Skeletal muscle satellite cell (primary cell): ENCODE measurements at regions not wholly inside any gene's neighbourhood (a gene's known extent, or its start where the extent isn't known, plus 50 kb on each side); places are given as distances from the start of the nearest gene placed in this dataset.
A peak's percentile ranks its signal among the peaks of the same experiment; 100 is the strongest.
"Not testable (repeated sequence)": the region's sequence is repeated elsewhere in the genome, so short reads cannot be mapped to it uniquely, and the experiment has no call there.

Experiments
- H3K27me3 ChIP-seq: 2 replicates; pipeline ENCODE4 v1.7.0; 2013; ENCODE audit warnings: low read length; ENCODE audit not compliant: control insufficient read depth, insufficient read depth
- H3K36me3 ChIP-seq: 2 replicates; pipeline ENCODE4 v1.7.0; 2013; ENCODE audit warnings: mild to moderate bottlenecking, control low read depth, low read length; ENCODE audit not compliant: insufficient read depth
- H3K4me1 ChIP-seq: 2 replicates; pipeline ENCODE4 v1.7.0; 2013; ENCODE audit warnings: low read length; ENCODE audit not compliant: control insufficient read depth, insufficient read depth
- H3K4me2 ChIP-seq: 2 replicates; pipeline ENCODE4 v1.7.0; 2013; ENCODE audit warnings: mild to moderate bottlenecking, low read length
- H3K4me3 ChIP-seq: 2 replicates; pipeline ENCODE4 v1.7.0; 2013; ENCODE audit warnings: low read length
- H3K9ac ChIP-seq: 2 replicates; pipeline ENCODE4 v1.7.0; 2013; ENCODE audit warnings: mild to moderate bottlenecking, low read depth, low read length, moderate library complexity
- H3K9me3 ChIP-seq: replicated peaks from 2 replicates; pipeline ENCODE4 v1.7.0; 2013; ENCODE audit warnings: mild to moderate bottlenecking, control low read depth, low read length

- H3K36me3 ChIP-seq, result no peaks in the 10 kb centered on the region
- H3K4me3 ChIP-seq, result no peak overlapping the region
- H3K4me1 ChIP-seq, result no peaks in the 10 kb centered on the region
- H3K9ac ChIP-seq, result no peak overlapping the region
- H3K4me2 ChIP-seq, result no peak overlapping the region
- no peaks in the 10 kb centered on the region for H3K27me3 ChIP-seq
- H3K9me3 ChIP-seq, result peaks cover 5% of the 10 kb centered on the region
Measured at GRCh38 chr6:1164600-1164999, 147.3 kb upstream of the FOXQ1 start.

GRCh38 chr6:1163501-1163900 is 148.4 kb upstream of the FOXQ1 start:
- H3K27me3 ChIP-seq, result no peaks in the 10 kb centered on the region
- no peaks in the 10 kb centered on the region for H3K4me1 ChIP-seq
- H3K4me2 ChIP-seq, result no peak overlapping the region
- H3K36me3 ChIP-seq, result no peaks in the 10 kb centered on the region
- peaks cover 5% of the 10 kb centered on the region for H3K9me3 ChIP-seq
- no peak overlapping the region for H3K9ac ChIP-seq
- H3K4me3 ChIP-seq, result no peak overlapping the region

- H3K9ac ChIP-seq, result no peak overlapping the region
- no peaks in the 10 kb centered on the region for H3K27me3 ChIP-seq
- H3K4me2 ChIP-seq, result no peak overlapping the region
- H3K36me3 ChIP-seq, result no peaks in the 10 kb centered on the region
- H3K4me1 ChIP-seq, result no peaks in the 10 kb centered on the region
- H3K9me3 ChIP-seq, result peaks cover 5% of the 10 kb centered on the region
- H3K4me3 ChIP-seq, result no peak overlapping the region
Measured at GRCh38 chr6:1162367-1163275, 149.3 kb upstream of the FOXQ1 start.

- not testable (repeated sequence) for H3K36me3 ChIP-seq, H3K4me1 ChIP-seq, H3K4me3 ChIP-seq, H3K9me3 ChIP-seq, H3K9ac ChIP-seq, H3K27me3 ChIP-seq, H3K4me2 ChIP-seq
Measured at GRCh38 chr6:1156411-1156810, 155.5 kb upstream of the FOXQ1 start.

- H3K9me3 ChIP-seq, result no peaks in the 10 kb centered on the region
- no peaks in the 10 kb centered on the region for H3K27me3 ChIP-seq
- H3K36me3 ChIP-seq, result no peaks in the 10 kb centered on the region
Measured at GRCh38 chr6:1153696-1154245, 158.1 kb upstream of the FOXQ1 start.

GRCh38 chr6:1146500-1146899 is 165.4 kb upstream of the FOXQ1 start:
- Histone ChIP-seq H3K27me3 (no peaks in the 10 kb centered on the region), H3K36me3 (no peaks in the 10 kb centered on the region), H3K4me3 (no peak overlapping the region), H3K4me1 (peaks cover 10% of the 10 kb centered on the region), H3K9ac (no peak overlapping the region), H3K4me2 (no peak overlapping the region), H3K9me3 (no peaks in the 10 kb centered on the region)

More at GRCh38 chr6:1153696-1154245, 158.1 kb upstream of the FOXQ1 start:
- H3K9ac ChIP-seq, result no peak overlapping the region
- no peaks in the 10 kb centered on the region for H3K4me1 ChIP-seq
- H3K4me2 ChIP-seq, result no peak overlapping the region
- no peak overlapping the region for H3K4me3 ChIP-seq

- H3K4me3 ChIP-seq, result no peak overlapping the region
- H3K36me3 ChIP-seq, result no peaks in the 10 kb centered on the region
- no peak overlapping the region for H3K9ac ChIP-seq
- H3K4me1 ChIP-seq, result peaks cover 10% of the 10 kb centered on the region
- H3K4me2 ChIP-seq, result no peak overlapping the region
- H3K9me3 ChIP-seq, result no peaks in the 10 kb centered on the region
- H3K27me3 ChIP-seq, result no peaks in the 10 kb centered on the region
Measured at GRCh38 chr6:1145768-1146218, 166.1 kb upstream of the FOXQ1 start.

- peak overlapping the region; percentile 59 for H3K9ac ChIP-seq
- no peaks in the 10 kb centered on the region for H3K9me3 ChIP-seq
- H3K36me3 ChIP-seq, result no peaks in the 10 kb centered on the region
- H3K4me1 ChIP-seq, result peaks cover 10% of the 10 kb centered on the region
- H3K27me3 ChIP-seq, result no peaks in the 10 kb centered on the region
- H3K4me2 ChIP-seq, result no peak overlapping the region
- no peak overlapping the region for H3K4me3 ChIP-seq
Measured at GRCh38 chr6:1144842-1145767, 166.8 kb upstream of the FOXQ1 start.

- Histone ChIP-seq H3K36me3 (no peaks in the 10 kb centered on the region), H3K4me2 (no peak overlapping the region), H3K9ac (no peak overlapping the region), H3K9me3 (peaks cover 3% of the 10 kb centered on the region), H3K4me1 (peaks cover 10% of the 10 kb centered on the region), H3K27me3 (no peaks in the 10 kb centered on the region), H3K4me3 (no peak overlapping the region)
Measured at GRCh38 chr6:1143655-1144054, 168.2 kb upstream of the FOXQ1 start.

GRCh38 chr6:1139155-1139890 is 172.6 kb upstream of the FOXQ1 start:
- H3K27me3 ChIP-seq, result no peaks in the 10 kb centered on the region
- H3K36me3 ChIP-seq, result no peaks in the 10 kb centered on the region
- H3K4me1 ChIP-seq, result peaks cover 1% of the 10 kb centered on the region
- no peak overlapping the region for H3K9ac ChIP-seq
- no peak overlapping the region for H3K4me3 ChIP-seq
- H3K9me3 ChIP-seq, result peaks cover 3% of the 10 kb centered on the region
- no peak overlapping the region for H3K4me2 ChIP-seq

- Histone ChIP-seq H3K4me2 (no peak overlapping the region), H3K4me3 (no peak overlapping the region), H3K27me3 (no peaks in the 10 kb centered on the region), H3K9me3 (peaks cover 3% of the 10 kb centered on the region), H3K36me3 (no peaks in the 10 kb centered on the region), H3K4me1 (no peaks in the 10 kb centered on the region), H3K9ac (no peak overlapping the region)
Measured at GRCh38 chr6:1137849-1138248, 174.0 kb upstream of the FOXQ1 start.
